PFSK-1 (cell line): ENCODE measurements at regions not wholly inside any gene's neighbourhood (a gene's known extent, or its start where the extent isn't known, plus 50 kb on each side); places are given as distances from the start of the nearest gene placed in this dataset.

Source experiments
- FOXP2 ChIP-seq: optimal IDR thresholded peaks from 2 replicates; pipeline ENCODE3; 2011; ENCODE audit warnings: borderline replicate concordance, control low read depth, inconsistent platforms; ENCODE audit not compliant: insufficient read depth; ENCODE audit errors: extremely low read length, extremely low read depth
- POLR2AphosphoS5 ChIP-seq: IDR thresholded peaks from 2 replicates; pipeline ENCODE4 v1.6.1; 2012; ENCODE audit warnings: low read depth, mild to moderate bottlenecking, control low read depth, low read length, moderate library complexity
- SIN3A ChIP-seq: IDR thresholded peaks from 2 replicates; pipeline ENCODE4 v1.6.1; 2012; ENCODE audit warnings: mild to moderate bottlenecking, low read length, moderate library complexity, borderline replicate concordance; ENCODE audit not compliant: insufficient read depth
- TAF1 ChIP-seq: IDR thresholded peaks from 2 replicates; pipeline ENCODE4 v1.6.1; 2012; ENCODE audit warnings: low read length, control low read depth, borderline replicate concordance; ENCODE audit not compliant: insufficient read depth
- TF ChIP-seq, protein P1 (sequence below), 2 experiments: IDR thresholded peaks; 2 replicates each; pipeline versions ENCODE4 v1.6.1 to v1.8.0; 2011 to 2012; ENCODE audit warnings: low read depth in 2 of 2, low read length in 2 of 2, control low read depth in 1 of 2, inconsistent platforms in 1 of 2, mild to moderate bottlenecking in 1 of 2, moderate library complexity in 1 of 2; ENCODE audit not compliant: insufficient read depth in 1 of 2

DNA sequence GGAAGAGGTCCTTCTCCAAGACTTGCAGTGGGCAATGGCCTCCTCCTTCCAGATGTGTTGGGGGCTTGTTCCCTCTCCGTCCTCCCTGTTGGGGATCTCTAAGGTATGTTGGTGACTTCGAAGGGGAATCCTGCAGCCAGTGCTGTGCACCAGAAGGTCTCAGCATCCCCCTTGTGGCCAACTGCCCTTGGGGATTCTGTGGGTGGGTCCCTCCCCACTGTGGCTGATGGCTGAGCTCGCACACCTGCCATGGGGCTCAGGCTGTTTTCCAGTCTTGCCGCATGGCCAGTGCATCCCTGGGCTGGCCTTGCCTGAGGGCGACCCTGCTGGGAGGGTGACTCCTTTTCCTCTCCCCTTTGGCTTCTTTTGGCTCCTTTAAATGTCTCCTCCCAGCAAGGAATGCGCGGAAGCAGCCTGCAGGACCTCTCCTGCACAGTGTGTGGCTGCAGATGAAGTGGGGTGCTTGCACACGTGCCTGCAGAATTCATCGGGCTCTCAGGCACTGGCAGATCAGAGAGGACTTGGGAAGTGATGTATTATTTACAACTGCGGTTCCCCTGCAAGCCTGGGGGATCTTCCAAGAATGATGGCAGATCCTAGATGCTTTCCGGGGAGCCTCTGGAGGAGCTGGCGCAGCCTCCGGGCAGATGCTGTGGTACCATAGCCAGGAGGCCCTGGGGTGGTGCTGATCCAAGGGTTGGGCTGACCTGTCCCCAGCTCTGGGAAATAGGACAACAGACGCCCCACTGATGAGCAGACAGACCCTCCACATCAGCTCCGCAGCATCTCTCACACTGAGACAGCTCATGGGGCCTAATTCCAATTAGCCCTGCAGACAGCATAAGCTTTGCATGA lies 410.0 kb downstream of the TCERG1L start:
- TF ChIP-seq POLR2AphosphoS5, result no peak
- no peak for TF ChIP-seq TAF1

DNA sequence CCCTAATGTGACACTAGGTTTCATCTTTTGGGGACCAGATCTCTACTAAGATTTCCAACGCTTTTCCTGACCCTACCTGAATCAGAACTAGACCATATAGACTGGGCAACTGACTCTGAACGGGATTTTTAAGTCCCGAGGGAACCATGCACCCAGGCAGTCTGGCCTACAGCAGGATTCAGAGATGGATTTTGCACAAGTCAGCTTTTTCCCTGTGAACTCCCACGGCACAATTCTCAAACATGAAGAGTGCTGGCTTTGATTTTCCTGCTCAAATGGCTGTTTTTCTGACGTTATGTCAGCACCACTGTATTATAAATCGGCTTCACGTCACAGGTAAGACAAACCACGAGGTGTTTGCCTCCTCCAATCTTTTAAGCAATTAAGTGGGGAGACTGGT lies 409.1 kb downstream of the TCERG1L start:
- TF ChIP-seq SIN3A (no peak), POLR2AphosphoS5 (no peak), FOXP2 (no peak), TAF1 (no peak)
- TF ChIP-seq, protein P1, sequence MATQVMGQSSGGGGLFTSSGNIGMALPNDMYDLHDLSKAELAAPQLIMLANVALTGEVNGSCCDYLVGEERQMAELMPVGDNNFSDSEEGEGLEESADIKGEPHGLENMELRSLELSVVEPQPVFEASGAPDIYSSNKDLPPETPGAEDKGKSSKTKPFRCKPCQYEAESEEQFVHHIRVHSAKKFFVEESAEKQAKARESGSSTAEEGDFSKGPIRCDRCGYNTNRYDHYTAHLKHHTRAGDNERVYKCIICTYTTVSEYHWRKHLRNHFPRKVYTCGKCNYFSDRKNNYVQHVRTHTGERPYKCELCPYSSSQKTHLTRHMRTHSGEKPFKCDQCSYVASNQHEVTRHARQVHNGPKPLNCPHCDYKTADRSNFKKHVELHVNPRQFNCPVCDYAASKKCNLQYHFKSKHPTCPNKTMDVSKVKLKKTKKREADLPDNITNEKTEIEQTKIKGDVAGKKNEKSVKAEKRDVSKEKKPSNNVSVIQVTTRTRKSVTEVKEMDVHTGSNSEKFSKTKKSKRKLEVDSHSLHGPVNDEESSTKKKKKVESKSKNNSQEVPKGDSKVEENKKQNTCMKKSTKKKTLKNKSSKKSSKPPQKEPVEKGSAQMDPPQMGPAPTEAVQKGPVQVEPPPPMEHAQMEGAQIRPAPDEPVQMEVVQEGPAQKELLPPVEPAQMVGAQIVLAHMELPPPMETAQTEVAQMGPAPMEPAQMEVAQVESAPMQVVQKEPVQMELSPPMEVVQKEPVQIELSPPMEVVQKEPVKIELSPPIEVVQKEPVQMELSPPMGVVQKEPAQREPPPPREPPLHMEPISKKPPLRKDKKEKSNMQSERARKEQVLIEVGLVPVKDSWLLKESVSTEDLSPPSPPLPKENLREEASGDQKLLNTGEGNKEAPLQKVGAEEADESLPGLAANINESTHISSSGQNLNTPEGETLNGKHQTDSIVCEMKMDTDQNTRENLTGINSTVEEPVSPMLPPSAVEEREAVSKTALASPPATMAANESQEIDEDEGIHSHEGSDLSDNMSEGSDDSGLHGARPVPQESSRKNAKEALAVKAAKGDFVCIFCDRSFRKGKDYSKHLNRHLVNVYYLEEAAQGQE (IDR thresholded peaks at IDR 0.05; ENCODE audit: insufficient read depth in 1 of 2, low read depth in 2 of 2, low read length in 2 of 2), result no peak

DNA sequence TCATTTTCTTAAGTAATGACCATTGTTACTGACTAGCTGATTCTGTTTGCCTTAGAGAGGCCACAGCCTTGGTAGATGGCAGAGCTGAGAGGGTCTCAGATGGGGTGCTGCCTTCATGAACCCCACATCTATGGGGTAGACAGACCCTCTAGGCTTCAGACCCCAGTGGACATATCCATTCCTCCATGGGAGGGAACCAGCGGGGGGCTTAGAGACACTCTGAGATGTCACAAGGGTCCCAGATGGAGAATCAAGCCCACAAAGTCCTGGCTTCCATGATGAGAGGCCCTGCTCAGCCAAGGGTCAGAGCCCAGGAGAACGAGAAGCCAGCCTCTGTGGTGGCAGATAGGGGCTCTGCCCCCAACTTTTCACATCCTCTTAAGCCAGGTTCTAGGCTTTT lies 408.6 kb downstream of the TCERG1L start:
- TF ChIP-seq, protein P1 (IDR thresholded peaks at IDR 0.05; ENCODE audit: insufficient read depth in 1 of 2, low read depth in 2 of 2, low read length in 2 of 2), result no peak
- TF ChIP-seq TAF1 (no peak), SIN3A (no peak), POLR2AphosphoS5 (no peak), FOXP2 (no peak)

DNA sequence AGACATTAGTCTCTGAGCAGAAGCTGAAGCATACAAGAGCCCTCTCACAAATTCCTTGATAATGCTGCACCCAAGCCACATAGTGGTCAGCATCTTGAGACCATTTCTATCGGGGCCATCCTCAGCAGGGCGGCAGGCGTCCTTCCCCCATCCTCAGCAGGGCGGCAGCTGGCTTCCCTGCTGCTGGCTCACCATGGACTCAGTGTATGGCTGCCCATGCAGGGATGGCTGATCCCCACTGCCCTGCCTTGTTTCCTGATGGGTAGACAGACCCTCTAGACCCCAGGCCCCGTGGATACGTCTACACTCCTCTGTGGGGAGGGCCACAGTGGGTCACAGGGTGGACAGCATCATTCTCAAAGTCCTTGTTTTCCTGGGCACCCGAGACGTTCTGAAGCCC lies 406.8 kb downstream of the TCERG1L start:
- TF ChIP-seq TAF1 (no peak), SIN3A (no peak), POLR2AphosphoS5 (no peak), FOXP2 (no peak)
- TF ChIP-seq, protein P1 (IDR thresholded peaks at IDR 0.05; ENCODE audit: insufficient read depth in 1 of 2, low read depth in 2 of 2, low read length in 2 of 2), result no peak

DNA sequence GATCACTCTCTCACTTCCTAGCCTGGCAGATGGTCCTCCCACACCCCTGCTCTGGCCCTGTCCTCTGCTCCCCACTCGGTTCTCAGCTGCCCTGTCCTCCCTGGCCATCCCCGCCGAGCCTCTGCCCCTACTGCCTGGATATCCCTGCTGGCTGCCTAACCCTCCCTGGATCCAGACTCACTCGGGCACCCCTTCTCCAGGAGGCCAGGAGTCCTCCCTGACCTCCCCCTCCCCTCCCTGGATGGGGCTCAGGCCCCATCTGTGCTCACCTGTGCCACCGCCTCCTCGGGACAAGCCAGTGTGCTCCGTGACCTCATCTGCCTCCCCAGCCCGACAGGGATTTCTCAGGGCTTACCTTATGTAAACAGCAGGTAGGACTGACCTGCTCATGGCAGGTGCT lies 406.1 kb downstream of the TCERG1L start:
- TF ChIP-seq, protein P1 (IDR thresholded peaks at IDR 0.05; ENCODE audit: insufficient read depth in 1 of 2, low read depth in 2 of 2, low read length in 2 of 2), result no peak
- TF ChIP-seq SIN3A (no peak), FOXP2 (no peak)
